OCI-M1 (cell line): ENCODE measurements at regions not wholly inside any gene's neighbourhood (a gene's known extent, or its start where the extent isn't known, plus 50 kb on each side); places are given as distances from the start of the nearest gene placed in this dataset.
"Not testable (repeated sequence)": the region's sequence is repeated elsewhere in the genome, so short reads cannot be mapped to it uniquely, and the experiment has no call there.

Source experiments
- DNase-seq: peaks from one replicate; lab custom pipeline; 2025; lab: John Stamatoyannopoulos, UW

- DNase-seq, result no peak
Observed at GRCh38 chr2:236830926-236831325, 254.8 kb upstream of the COPS8 start.

GRCh38 chr2:236831698-236832097 is 254.0 kb upstream of the COPS8 start:
- DNase-seq, result no peak

DNA sequence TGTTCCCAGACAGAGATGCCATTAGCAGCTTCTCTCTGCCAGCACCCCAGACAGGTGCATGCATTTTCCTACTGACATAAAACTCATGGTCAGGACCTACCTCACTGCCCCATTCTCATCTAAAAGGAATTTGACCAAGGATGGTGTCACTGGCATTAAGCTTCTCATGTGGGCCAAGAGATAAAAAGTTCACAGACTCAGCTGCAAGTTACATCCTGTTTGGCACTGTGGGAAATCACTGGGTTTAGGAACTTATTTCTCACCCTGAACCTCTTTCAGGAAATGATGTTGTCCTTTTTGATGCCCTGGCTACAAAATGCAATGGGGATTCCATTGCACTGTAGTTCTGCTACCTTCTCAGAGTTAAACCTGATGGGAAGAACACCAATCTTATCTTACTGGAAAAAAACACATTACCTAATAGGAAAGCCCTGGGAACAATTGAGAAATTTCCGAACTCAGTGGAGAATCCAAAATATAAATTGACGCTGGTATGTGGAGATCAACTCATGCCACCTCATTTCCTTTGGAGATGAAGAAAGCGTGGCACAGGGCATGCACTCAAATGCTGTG is 252.1 kb upstream of the COPS8 start:
- no peak for DNase-seq

DNA sequence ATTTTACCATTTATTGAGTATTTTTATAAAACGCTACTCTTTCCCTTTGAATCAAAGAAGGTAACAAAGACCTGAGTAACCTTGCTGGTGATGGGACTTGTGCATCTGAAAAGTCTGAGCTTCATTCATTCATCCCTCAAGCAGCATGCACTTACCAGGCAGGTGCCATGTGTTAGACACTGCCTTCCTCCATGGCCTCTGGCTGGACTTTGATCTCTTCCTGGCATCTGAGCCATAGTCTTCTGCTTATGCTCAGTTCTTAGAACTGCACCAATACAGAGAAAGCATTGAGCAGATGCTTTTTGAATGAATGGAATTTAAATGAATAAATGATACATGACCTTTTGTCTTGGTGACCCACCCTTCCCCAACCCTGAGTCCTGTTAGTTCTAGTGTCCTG is 251.4 kb upstream of the COPS8 start:
- no peak for DNase-seq

DNA sequence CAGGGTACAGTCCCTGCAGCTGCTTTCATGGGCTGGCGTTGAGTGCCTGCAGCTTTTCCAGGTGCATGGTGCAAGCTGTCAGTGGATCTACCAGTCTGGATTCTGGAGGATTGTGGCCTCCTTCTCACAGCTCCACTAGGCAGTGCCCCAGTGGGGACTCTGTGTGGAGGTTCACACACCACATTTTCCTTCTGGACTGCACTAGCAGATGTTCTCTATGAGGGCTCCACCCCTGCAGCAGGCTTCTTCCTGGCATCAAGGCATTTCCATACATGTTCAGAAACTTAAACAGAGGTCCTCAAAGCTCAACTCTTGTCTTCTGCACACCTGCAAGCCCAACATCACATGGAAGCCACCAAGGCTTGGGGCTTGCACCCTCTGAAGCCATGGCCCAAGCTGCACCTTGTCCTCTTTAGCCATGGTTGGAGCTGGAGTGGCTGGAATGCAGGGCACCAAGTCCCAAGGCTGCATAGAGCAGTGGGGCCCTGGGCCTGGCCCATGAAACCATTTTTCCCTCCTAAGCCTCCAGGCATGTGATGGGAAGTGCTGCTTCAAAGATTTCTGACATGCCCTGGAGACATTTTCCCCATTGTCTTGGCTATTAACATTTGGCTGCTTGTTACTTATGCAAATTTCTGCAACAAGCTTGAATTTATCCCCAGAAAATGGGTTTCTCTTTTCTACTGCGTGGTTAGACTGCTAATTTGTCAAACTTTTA is 250.2 kb upstream of the COPS8 start:
- DNase-seq, result no peak

GRCh38 chr2:236836028-236836427 is 249.7 kb upstream of the COPS8 start:
- DNase-seq, result not testable (repeated sequence)

- no peak for DNase-seq
Observed at GRCh38 chr2:236840215-236840614, 245.5 kb upstream of the COPS8 start.

- no peak for DNase-seq
Observed at GRCh38 chr2:236840857-236841256, 244.8 kb upstream of the COPS8 start.

GRCh38 chr2:236841389-236841788 is 244.3 kb upstream of the COPS8 start:
- DNase-seq, result no peak

- DNase-seq, result no peak
Observed at GRCh38 chr2:236843161-236843968, 242.3 kb upstream of the COPS8 start.

DNA sequence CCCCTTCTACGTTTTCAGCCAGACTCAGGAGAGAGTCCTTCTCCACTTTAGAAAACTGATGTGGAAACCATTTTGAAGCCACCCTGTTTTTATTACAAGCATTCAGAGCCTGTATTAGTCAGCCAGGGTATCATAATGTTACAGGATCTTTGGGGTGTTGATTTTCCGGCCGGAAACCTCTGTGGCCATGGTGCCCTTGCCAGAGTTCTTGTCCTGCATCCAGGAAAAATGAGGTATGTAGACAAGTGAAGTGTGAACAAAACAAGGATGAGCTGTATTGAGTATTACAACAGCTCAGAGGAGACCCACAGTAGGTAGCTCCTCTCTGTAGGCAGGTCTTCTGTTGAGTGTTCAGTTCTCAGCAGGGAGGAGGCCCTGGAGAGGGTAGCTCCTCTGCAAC is 241.0 kb upstream of the COPS8 start:
- DNase-seq, result no peak

DNA sequence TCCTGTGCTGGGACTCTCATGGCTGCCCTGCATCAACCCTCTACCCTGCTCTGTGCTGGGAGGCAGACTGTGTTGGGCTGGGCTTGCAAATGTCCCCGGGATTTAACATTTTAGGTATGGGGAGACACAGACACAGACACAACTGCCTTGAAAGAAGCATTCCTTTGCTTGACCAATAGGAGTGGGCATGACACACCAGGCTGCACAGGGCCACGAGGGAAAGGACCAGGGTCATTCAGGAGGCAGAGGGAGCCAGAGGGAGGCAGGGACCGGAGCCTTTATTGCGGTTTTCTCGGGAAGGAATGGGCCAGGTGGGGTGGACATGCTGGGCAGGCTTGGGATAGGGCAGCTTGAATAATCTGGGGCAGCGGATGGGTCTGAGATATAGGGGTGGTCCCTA is 238.7 kb upstream of the COPS8 start:
- DNase-seq, result no peak

GRCh38 chr2:236847538-236848263 is 238.0 kb upstream of the COPS8 start:
- DNase-seq, result no peak

DNA sequence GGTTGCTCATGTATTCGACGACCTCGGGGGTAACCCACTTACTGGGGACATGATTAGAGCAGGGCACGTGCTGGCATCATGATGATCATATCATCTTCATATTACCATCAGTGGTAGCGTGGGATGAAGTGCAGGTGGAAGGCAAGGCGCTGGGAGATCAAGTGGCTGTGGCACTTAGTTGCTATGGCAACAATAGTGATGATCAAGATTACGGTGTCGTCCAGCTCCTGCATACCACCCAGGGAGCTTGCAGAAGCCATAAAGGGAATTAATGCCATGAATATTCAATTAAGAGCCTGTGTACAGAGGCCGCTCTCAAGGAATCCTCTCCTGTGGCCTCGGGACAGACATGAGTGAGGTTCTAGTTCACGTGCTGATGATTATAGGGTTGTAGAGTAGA is 237.2 kb upstream of the COPS8 start:
- no peak for DNase-seq

- no peak for DNase-seq
Observed at GRCh38 chr2:236849508-236849907, 236.2 kb upstream of the COPS8 start.

- DNase-seq, result no peak
Observed at GRCh38 chr2:236849940-236850339, 235.7 kb upstream of the COPS8 start.

- no peak for DNase-seq
Observed at GRCh38 chr2:236851187-236851586, 234.5 kb upstream of the COPS8 start.

DNA sequence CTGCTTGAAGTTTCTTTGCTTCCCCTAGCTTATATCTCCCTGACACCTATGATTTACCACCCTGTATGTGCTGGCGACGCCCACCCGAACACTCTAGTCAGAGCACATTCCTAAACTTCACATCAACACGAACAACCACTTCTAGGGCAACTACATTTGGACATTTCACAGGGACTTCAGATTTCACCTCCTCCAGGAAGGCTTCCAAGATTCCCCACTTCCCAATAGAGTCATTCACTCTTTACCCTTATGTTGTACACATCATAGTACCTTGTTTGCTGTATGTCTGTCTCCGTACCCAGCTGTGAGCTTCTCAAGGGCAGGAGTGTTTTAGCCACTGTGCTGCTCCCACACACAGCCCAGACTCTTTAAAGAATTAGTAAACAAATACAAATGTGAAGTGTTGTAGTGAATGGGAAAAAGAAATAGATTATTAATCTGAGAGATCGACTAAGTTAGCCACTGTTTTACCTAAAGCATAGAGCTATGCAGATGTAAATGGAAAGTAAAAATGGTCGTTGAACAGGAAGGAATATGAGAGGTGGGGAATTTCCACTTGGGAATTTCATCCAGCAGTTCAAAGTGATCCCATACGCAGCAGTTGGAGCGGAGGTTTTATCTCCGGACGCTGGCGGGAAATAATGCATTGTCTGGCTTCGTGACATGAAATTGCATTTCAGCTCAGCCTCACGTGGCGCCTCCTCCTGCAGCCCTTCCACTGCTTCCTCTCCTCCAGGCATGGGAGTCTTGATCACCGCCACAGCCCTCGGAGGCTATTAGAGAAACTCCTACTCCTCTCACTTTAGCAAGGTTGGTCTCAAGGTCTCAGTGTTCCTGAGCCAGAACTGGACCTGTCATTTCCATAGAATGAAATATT is 233.4 kb upstream of the COPS8 start:
- no peak for DNase-seq

GRCh38 chr2:236852977-236853374 is 232.7 kb upstream of the COPS8 start:
- no peak for DNase-seq

- no peak for DNase-seq
Observed at GRCh38 chr2:236853585-236854051, 232.1 kb upstream of the COPS8 start.

DNA sequence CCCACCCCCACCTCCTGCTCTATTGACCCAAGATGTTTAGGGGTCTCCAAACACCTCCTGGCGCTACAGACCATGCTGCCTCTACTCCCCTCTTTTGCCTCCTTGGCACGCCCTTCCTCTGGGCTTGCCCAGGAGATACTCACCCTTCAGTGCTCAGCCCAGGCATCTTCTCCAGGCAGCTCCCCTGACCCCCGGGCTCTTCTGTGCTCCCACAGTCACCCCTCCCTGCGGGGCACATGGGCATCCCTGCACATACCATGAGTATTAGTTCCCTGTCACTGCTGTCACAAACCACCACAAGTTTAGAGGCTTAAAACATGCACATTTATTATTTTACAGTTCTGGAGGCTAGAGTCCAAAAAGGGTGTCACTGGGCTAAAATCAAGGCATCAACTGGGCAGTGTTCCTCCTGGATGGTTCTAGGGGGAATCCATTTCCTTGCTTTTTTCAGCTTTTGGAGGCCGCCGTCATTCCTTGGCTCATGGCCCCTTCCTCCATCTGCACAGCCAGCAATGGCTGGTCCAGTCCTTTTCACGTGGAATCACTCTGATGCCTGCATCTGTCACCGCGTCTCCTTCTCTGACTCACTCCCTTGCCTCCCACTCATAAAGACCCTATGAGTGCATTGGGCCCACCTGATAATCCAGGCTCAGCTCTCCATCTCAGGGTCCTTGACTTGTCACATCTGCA is 230.4 kb upstream of the COPS8 start:
- DNase-seq, result no peak
